H7 (cell line): ENCODE measurements at regions not wholly inside any gene's neighbourhood (a gene's known extent, or its start where the extent isn't known, plus 50 kb on each side); places are given as distances from the start of the nearest gene placed in this dataset.
"Not testable (repeated sequence)": the region's sequence is repeated elsewhere in the genome, so short reads cannot be mapped to it uniquely, and the experiment has no call there.

Experiments used
- DNase-seq: peaks from one replicate; pipeline ENCODE4 v3.0.0; 2012
- H3K27me3 ChIP-seq: 2 replicates; pipeline ENCODE4 v1.6.0; 2011; ENCODE audit warnings: mild to moderate bottlenecking, low read length; ENCODE audit not compliant: control insufficient read depth, insufficient read depth
- H3K36me3 ChIP-seq: replicated peaks from 2 replicates; pipeline ENCODE4 v1.5.1; 2011; ENCODE audit warnings: low read length; ENCODE audit not compliant: control insufficient read depth, insufficient read depth
- H3K4me3 ChIP-seq: 2 replicates; pipeline ENCODE4 v1.5.1; 2011; ENCODE audit warnings: low read depth, mild to moderate bottlenecking, control low read depth, low read length, moderate library complexity; ENCODE audit not compliant: insufficient read depth

GRCh38 chrX:729101-729500 is 98.5 kb downstream of the SHOX start:
- H3K27me3 ChIP-seq, H3K36me3 ChIP-seq, DNase-seq, H3K4me3 ChIP-seq: not testable (repeated sequence)

- not testable (repeated sequence) for DNase-seq, H3K36me3 ChIP-seq, H3K27me3 ChIP-seq, H3K4me3 ChIP-seq
Observed at GRCh38 chrX:728639-729038, 98.0 kb downstream of the SHOX start.

GRCh38 chrX:727738-728621 is 97.4 kb downstream of the SHOX start:
- Histone ChIP-seq H3K36me3 (no peaks in the 10 kb centered on the region), H3K27me3 (no peaks in the 10 kb centered on the region)
- peak; percentile 68 for DNase-seq

GRCh38 chrX:725971-726370 is 95.4 kb downstream of the SHOX start:
- no peaks in the 10 kb centered on the region for H3K27me3 ChIP-seq
- DNase-seq = no peak
- no peaks in the 10 kb centered on the region for H3K36me3 ChIP-seq
- H3K4me3 ChIP-seq = no peak overlapping the region

More at GRCh38 chrX:727738-728621, 97.4 kb downstream of the SHOX start:
- H3K4me3 ChIP-seq = no peak overlapping the region

- DNase-seq = no peak
- Histone ChIP-seq H3K27me3 (no peaks in the 10 kb centered on the region), H3K4me3 (no peak overlapping the region), H3K36me3 (no peaks in the 10 kb centered on the region)
Observed at GRCh38 chrX:724256-724655, 93.7 kb downstream of the SHOX start.

- Histone ChIP-seq H3K27me3 (no peaks in the 10 kb centered on the region), H3K36me3 (no peaks in the 10 kb centered on the region), H3K4me3 (no peak overlapping the region)
- DNase-seq = no peak
Observed at GRCh38 chrX:723781-724180, 93.2 kb downstream of the SHOX start.

- Histone ChIP-seq H3K36me3 (no peaks in the 10 kb centered on the region), H3K4me3 (no peak overlapping the region), H3K27me3 (no peaks in the 10 kb centered on the region)
- no peak for DNase-seq
Observed at GRCh38 chrX:721354-721753, 90.8 kb downstream of the SHOX start.

- Histone ChIP-seq H3K36me3 (no peaks in the 10 kb centered on the region), H3K27me3 (no peaks in the 10 kb centered on the region)
- DNase-seq = no peak
Observed at GRCh38 chrX:720825-721224, 90.2 kb downstream of the SHOX start.

GRCh38 chrX:720250-720649 is 89.7 kb downstream of the SHOX start:
- Histone ChIP-seq H3K4me3 (no peak overlapping the region), H3K27me3 (no peaks in the 10 kb centered on the region), H3K36me3 (no peaks in the 10 kb centered on the region)
- no peak for DNase-seq

More at GRCh38 chrX:720825-721224, 90.2 kb downstream of the SHOX start:
- no peak overlapping the region for H3K4me3 ChIP-seq

GRCh38 chrX:716136-716535 is 85.5 kb downstream of the SHOX start:
- no peaks in the 10 kb centered on the region for H3K27me3 ChIP-seq
- no peaks in the 10 kb centered on the region for H3K36me3 ChIP-seq
- no peak overlapping the region for H3K4me3 ChIP-seq
- DNase-seq = no peak

GRCh38 chrX:714131-714530 is 83.5 kb downstream of the SHOX start:
- Histone ChIP-seq H3K36me3 (no peaks in the 10 kb centered on the region), H3K4me3 (no peak overlapping the region), H3K27me3 (no peaks in the 10 kb centered on the region)
- no peak for DNase-seq
